CD14-positive monocyte (primary cell): ENCODE measurements at regions not wholly inside any gene's neighbourhood (a gene's known extent, or its start where the extent isn't known, plus 50 kb on each side); places are given as distances from the start of the nearest gene placed in this dataset.

Experiments
- DNase-seq, 3 donors: peaks; one replicate each; pipeline ENCODE4 v3.0.0-alpha.2; 2011 to 2022
- H2AFZ ChIP-seq: 2 replicates; pipeline ENCODE4 v1.6.0; 2012; ENCODE audit warnings: mild to moderate bottlenecking, low read depth, low read length, inconsistent platforms; ENCODE audit not compliant: insufficient read depth, poor library complexity, severe bottlenecking
- H3K27ac ChIP-seq, 2 donors: 1 replicate in 1 of 2; 2 replicates in 1 of 2; pipeline ENCODE4 v1.5.1; 2012 to 2013; ENCODE audit warnings: low read length in 2 of 2, control low read depth in 1 of 2, inconsistent platforms in 1 of 2, low read depth in 1 of 2, mild to moderate bottlenecking in 1 of 2
- H3K27me3 ChIP-seq, 2 donors: one replicate each; pipeline versions ENCODE4 v1.6.0 to v1.6.1; 2011 to 2013; ENCODE audit warnings: low read length in 2 of 2; ENCODE audit not compliant: control insufficient read depth in 2 of 2, insufficient read depth in 2 of 2
- H3K36me3 ChIP-seq, 2 donors: replicated peaks in 1 of 2; 1 replicate in 1 of 2; 2 replicates in 1 of 2; pipeline versions ENCODE4 v1.5.1 to v1.6.1; 2012 to 2013; ENCODE audit warnings: low read length in 2 of 2, control low read depth in 1 of 2, inconsistent platforms in 1 of 2, mild to moderate bottlenecking in 1 of 2; ENCODE audit not compliant: insufficient read depth in 2 of 2, control insufficient read depth in 1 of 2
- H3K4me1 ChIP-seq, 2 donors: 1 replicate in 1 of 2; 2 replicates in 1 of 2; pipeline versions ENCODE4 v1.5.1 to v1.6.1; 2012 to 2013; ENCODE audit warnings: low read length in 2 of 2, control low read depth in 1 of 2, inconsistent platforms in 1 of 2, mild to moderate bottlenecking in 1 of 2, moderate library complexity in 1 of 2; ENCODE audit not compliant: insufficient read depth in 2 of 2, control insufficient read depth in 1 of 2
- H3K4me2 ChIP-seq: replicated peaks from 2 replicates; pipeline ENCODE3; 2012; ENCODE audit warnings: low read length, moderate library complexity, mild to moderate bottlenecking; ENCODE audit not compliant: poor library complexity, severe bottlenecking; ENCODE audit errors: extremely low read depth
- H3K4me3 ChIP-seq, 3 experiments: fragments of 200-600 bp in 1 of 3; sonication (generic) in 1 of 3; replicated peaks in 1 of 3; 1 replicate in 2 of 3; 2 replicates in 1 of 3; pipeline ENCODE4 v1.5.1; 2011 to 2013; ENCODE audit warnings: low read length in 3 of 3, mild to moderate bottlenecking in 3 of 3, control low read depth in 2 of 3, low read depth in 2 of 3, inconsistent platforms in 1 of 3, moderate library complexity in 1 of 3
- H3K79me2 ChIP-seq: 2 replicates; pipeline ENCODE4 v1.6.0; 2012; ENCODE audit warnings: mild to moderate bottlenecking, control low read depth, inconsistent platforms, low read length, moderate library complexity; ENCODE audit not compliant: insufficient read depth
- H3K9ac ChIP-seq: 2 replicates; pipeline ENCODE4 v1.6.0; 2017; ENCODE audit warnings: low read length, mild to moderate bottlenecking; ENCODE audit not compliant: insufficient read depth, poor library complexity, severe bottlenecking
- H3K9me3 ChIP-seq, 2 donors: replicated peaks in 1 of 2; 1 replicate in 1 of 2; 2 replicates in 1 of 2; pipeline versions ENCODE4 v1.5.1 to v1.6.1; 2012 to 2013; ENCODE audit warnings: low read length in 2 of 2, control low read depth in 1 of 2; ENCODE audit not compliant: control insufficient read depth in 1 of 2, insufficient read depth in 1 of 2
- H4K20me1 ChIP-seq: 2 replicates; pipeline ENCODE4 v1.6.0; 2012; ENCODE audit warnings: mild to moderate bottlenecking, low read length, control low read depth, moderate library complexity; ENCODE audit not compliant: insufficient read depth
- H3K27ac Mint-ChIP-seq, 7 donors: one replicate each; pipeline ENCODE4 v1.8.0; 2020; ENCODE audit warnings: mild to moderate bottlenecking in 7 of 7, mixed read lengths in 7 of 7, moderate library complexity in 6 of 7, inconsistent platforms in 2 of 7
- H3K27me3 Mint-ChIP-seq, 3 donors: one replicate each; pipeline ENCODE4 v1.8.0; 2021 to 2022; ENCODE audit warnings: low read depth in 3 of 3, mild to moderate bottlenecking in 3 of 3, mixed read lengths in 3 of 3, moderate library complexity in 3 of 3, inconsistent platforms in 1 of 3
- H3K36me3 Mint-ChIP-seq, 2 donors: one replicate each; pipeline ENCODE4 v1.8.0; 2020; ENCODE audit warnings: mixed read lengths in 2 of 2, inconsistent platforms in 1 of 2, mild to moderate bottlenecking in 1 of 2
- H3K4me1 Mint-ChIP-seq: one replicate; pipeline ENCODE4 v1.8.0; 2020; ENCODE audit warnings: mild to moderate bottlenecking, mixed read lengths
- H3K4me3 Mint-ChIP-seq, 2 donors: one replicate each; pipeline ENCODE4 v1.8.0; 2020; ENCODE audit warnings: mild to moderate bottlenecking in 2 of 2, mixed read lengths in 2 of 2, moderate library complexity in 1 of 2
- H3K9me3 Mint-ChIP-seq, 7 donors: one replicate each; pipeline ENCODE4 v1.8.0; 2020 to 2022; ENCODE audit warnings: mixed read lengths in 7 of 7, mild to moderate bottlenecking in 6 of 7, moderate library complexity in 6 of 7, inconsistent platforms in 2 of 7
- CTCF ChIP-seq: fragments of 200-600 bp; IDR thresholded peaks from one replicate; pipeline ENCODE4 v1.8.0; 2022; ENCODE audit warnings: antibody characterized with exemption, mild to moderate bottlenecking
- WGBS: methylation state at CpG from one replicate; pipeline ENCODE4 v1.1.5; 2013; ENCODE audit warnings: missing lambda C conversion rate; ENCODE audit not compliant: insufficient coverage; 5-methylcytosine and 5-hydroxymethylcytosine counted together
- intact Hi-C, 2 donors: fragments of 100-400 bp; cut with micrococcal nuclease; formaldehyde crosslinking; loops; one replicate each; pipeline versions ENCODE4 v1.15.0 to v1.15.1; 2023

- no peaks in the 10 kb centered on the region for H3K4me1 ChIP-seq
- no peak overlapping the region for H3K4me3 ChIP-seq
- no peak overlapping the region for H3K27ac ChIP-seq
- H3K27ac Mint-ChIP-seq = no peak overlapping the region
- no peak overlapping the region for H3K4me2 ChIP-seq
- H3K27me3 ChIP-seq = no peaks in the 10 kb centered on the region
- no peak for DNase-seq
- H3K9me3 Mint-ChIP-seq = peaks cover 19 to 36% (median 27%) of the 10 kb centered on the region in 7 donors
- H4K20me1 ChIP-seq = no peaks in the 10 kb centered on the region
- no peaks in the 10 kb centered on the region for H3K36me3 ChIP-seq
- peaks cover 1 to 3% (median 2%) of the 10 kb centered on the region in 3 donors for H3K27me3 Mint-ChIP-seq
- H3K4me1 Mint-ChIP-seq = peaks cover 2% of the 10 kb centered on the region
- intact Hi-C loops = no loop called here
- no peaks in the 10 kb centered on the region for H3K79me2 ChIP-seq
- peaks cover 9 to 16% of the 10 kb centered on the region in 2 donors for H3K9me3 ChIP-seq
- H2AFZ ChIP-seq = no peak overlapping the region
- no peak overlapping the region for H3K9ac ChIP-seq
- WGBS = 93% methylated on average over 4 of the region's 5 CpGs
- no peak for TF ChIP-seq CTCF
- peaks cover 0 to 4% of the 10 kb centered on the region in 2 donors for H3K36me3 Mint-ChIP-seq
- H3K4me3 Mint-ChIP-seq = peak overlapping the region in 1 of 2 donors; percentile 20
These were observed 144.6 kb downstream of the LPIN1 start for GRCh38 chr2:11891028-11891427.

GRCh38 chr2:11891671-11892440 is 145.4 kb downstream of the LPIN1 start:
- peaks cover 0 to 4% of the 10 kb centered on the region in 2 donors for H3K36me3 Mint-ChIP-seq

More at GRCh38 chr2:11891671-11892440, 145.4 kb downstream of the LPIN1 start:
- Histone ChIP-seq H3K9me3 (peaks cover 9 to 16% of the 10 kb centered on the region in 2 donors), H4K20me1 (no peaks in the 10 kb centered on the region), H3K27me3 (no peaks in the 10 kb centered on the region), H3K4me3 (no peak overlapping the region), H3K27ac (no peak overlapping the region), H3K36me3 (no peaks in the 10 kb centered on the region), H2AFZ (no peak overlapping the region), H3K4me1 (no peaks in the 10 kb centered on the region), H3K79me2 (no peaks in the 10 kb centered on the region), H3K4me2 (no peak overlapping the region), H3K9ac (no peak overlapping the region)
- no peak for DNase-seq
- Mint-ChIP-seq H3K27ac (no peak overlapping the region), H3K4me3 (no peak overlapping the region), H3K27me3 (peaks cover 0 to 5% (median 1%) of the 10 kb centered on the region in 3 donors), H3K4me1 (peaks cover 7% of the 10 kb centered on the region), H3K9me3 (peaks cover 16 to 35% (median 24%) of the 10 kb centered on the region in 7 donors)
- WGBS = 97% methylated on average over 3 of the region's 4 CpGs
- intact Hi-C loops = no loop called here
- no peak for TF ChIP-seq CTCF
